ENCODE measurements at regions not wholly inside any gene's neighbourhood (a gene's known extent, or its start where the extent isn't known, plus 50 kb on each side); places are given as distances from the start of the nearest gene placed in this dataset.
A peak's percentile ranks its signal among the peaks of the same experiment; 100 is the strongest.

DNA sequence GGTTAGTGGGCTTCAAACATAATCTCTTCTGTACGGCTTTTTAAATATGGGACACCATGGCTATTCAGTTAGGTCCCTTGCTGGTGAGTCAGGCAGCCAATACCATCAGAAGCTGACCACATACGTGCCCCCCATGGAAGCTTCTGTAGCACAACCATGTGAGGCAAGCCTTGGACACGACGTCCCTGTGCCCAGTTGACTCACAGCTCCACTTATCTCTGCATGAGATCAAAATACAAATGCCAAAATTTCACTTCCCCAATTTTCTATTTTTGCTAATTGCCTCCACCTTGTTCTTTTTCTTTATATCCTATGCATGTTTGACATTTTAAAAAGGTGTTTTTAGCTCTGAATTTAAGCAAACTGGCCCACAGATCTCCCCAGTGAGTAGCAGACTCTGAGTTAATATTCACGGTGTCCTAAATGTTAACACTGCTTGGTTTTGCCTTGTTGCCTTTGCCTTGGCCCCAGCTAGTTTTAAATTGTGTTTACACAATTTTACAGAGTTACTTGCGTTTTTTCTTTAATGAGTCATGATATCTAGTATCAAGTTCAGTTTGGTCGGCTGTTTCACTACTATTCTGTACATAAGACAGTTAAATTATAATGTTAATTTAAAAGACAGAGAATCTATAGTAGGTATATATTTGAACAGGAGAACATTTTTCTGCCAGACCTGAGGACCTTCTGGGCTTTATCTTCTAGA, 77.5 kb downstream of the CDCA7 start:
- H3K27ac ChIP-seq = peak overlapping the region in 1 of 12 donors; percentile 4
- intact Hi-C loops (cut with DNase I) = no loop called here
- H3K4me1 ChIP-seq = peaks cover 0 to 33% (median 12%) of the 10 kb centered on the region in 12 donors
- WGBS, 4 donors = 75 to 83% (median 79%) methylated on average over 7 of the region's 7 CpGs
- no peaks in the 10 kb centered on the region for H3K9me3 ChIP-seq
- no peak for ATAC-seq
- no peak for DNase-seq
- TF ChIP-seq POLR2A (IDR thresholded peaks at IDR 0.05) = no peak
- TF ChIP-seq, protein P1, sequence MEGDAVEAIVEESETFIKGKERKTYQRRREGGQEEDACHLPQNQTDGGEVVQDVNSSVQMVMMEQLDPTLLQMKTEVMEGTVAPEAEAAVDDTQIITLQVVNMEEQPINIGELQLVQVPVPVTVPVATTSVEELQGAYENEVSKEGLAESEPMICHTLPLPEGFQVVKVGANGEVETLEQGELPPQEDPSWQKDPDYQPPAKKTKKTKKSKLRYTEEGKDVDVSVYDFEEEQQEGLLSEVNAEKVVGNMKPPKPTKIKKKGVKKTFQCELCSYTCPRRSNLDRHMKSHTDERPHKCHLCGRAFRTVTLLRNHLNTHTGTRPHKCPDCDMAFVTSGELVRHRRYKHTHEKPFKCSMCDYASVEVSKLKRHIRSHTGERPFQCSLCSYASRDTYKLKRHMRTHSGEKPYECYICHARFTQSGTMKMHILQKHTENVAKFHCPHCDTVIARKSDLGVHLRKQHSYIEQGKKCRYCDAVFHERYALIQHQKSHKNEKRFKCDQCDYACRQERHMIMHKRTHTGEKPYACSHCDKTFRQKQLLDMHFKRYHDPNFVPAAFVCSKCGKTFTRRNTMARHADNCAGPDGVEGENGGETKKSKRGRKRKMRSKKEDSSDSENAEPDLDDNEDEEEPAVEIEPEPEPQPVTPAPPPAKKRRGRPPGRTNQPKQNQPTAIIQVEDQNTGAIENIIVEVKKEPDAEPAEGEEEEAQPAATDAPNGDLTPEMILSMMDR (IDR thresholded peaks at IDR 0.05) = no peak
- H3K36me3 ChIP-seq = no peaks in the 10 kb centered on the region
- no peak overlapping the region for H3K4me3 ChIP-seq
- peaks cover 0 to 6% (median 0%) of the 10 kb centered on the region in 9 donors for H3K27me3 ChIP-seq

DNA sequence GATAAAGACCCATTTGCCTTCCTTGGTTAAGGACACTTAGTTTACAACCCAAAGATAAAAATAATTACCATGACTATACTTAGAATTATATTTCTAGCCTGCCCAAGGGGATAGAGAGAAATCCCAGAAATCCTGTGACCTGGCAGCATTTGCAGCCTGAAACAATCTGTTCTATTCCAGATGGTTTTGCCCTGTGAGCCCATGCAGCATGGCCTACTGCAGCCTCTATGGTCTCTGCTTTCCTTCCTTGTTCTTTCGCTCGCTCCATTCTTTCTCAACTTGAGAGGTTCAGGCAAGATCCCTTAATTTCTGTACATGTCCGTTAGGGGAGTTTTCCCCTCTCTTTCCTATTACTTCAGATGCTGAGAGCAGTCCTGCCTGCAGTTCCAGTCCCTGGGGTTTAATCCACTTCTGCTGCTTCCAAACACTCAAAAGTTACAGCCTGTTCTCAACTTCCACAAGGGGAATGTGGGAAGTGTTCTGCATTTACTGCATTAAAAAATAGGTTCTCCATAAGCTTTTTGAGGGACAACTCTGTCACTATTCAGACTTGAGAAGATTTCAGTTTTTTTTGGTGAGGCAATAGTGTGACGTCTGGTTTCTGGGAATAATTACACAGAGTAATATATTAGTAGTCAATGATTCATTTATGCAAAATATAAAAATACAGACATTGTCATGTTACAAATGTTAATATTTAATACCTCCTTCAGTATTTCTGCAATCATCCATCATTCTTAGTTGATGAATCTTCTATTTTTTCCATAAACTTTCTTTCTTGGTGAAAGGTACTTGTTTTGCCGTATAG, 80.3 kb downstream of the CDCA7 start:
- DNase-seq (no peak), ATAC-seq (peak in 3 of 4 donors; percentile 30 to 65 (median 32))
- peaks cover 0 to 19% (median 0%) of the 10 kb centered on the region in 12 donors for H3K4me1 ChIP-seq
- no peak for TF ChIP-seq POLR2A (IDR thresholded peaks at IDR 0.05)
- TF ChIP-seq, protein P1 (IDR thresholded peaks at IDR 0.05) = no peak
- H3K36me3 ChIP-seq = no peaks in the 10 kb centered on the region
- H3K27ac ChIP-seq = peak overlapping the region in 4 of 12 donors; percentile 17 to 42 (median 30)
- no peak overlapping the region for H3K4me3 ChIP-seq
- intact Hi-C loops (cut with DNase I) = no loop called here
- no peaks in the 10 kb centered on the region for H3K9me3 ChIP-seq
- 63 to 77% (median 68%) methylated on average over 5 of the region's 5 CpGs for WGBS, 4 donors
- peaks cover 0 to 6% (median 0%) of the 10 kb centered on the region in 9 donors for H3K27me3 ChIP-seq

DNA sequence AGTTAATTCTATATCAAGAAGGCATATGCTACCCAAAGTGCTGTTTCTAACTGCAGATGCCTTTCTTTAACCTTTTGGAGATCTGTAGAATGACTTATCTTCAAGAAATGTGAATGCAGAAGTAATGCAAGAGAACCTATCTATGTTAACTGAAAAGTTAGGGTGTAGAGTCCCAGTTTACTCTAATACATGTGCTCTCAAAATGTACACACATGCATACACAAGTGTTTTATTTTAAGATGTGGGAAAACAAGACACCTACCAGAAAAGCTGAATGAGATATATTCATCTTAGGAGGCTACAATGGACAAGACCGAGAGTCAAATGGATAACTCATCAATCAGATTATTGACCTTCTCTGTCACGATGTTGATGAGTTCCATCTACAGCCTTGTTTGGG, 80.9 kb downstream of the CDCA7 start:
- peaks cover 0 to 6% (median 0%) of the 10 kb centered on the region in 9 donors for H3K27me3 ChIP-seq
- TF ChIP-seq POLR2A (IDR thresholded peaks at IDR 0.05) = no peak
- TF ChIP-seq, protein P1 (IDR thresholded peaks at IDR 0.05) = no peak
- no peak overlapping the region for H3K4me3 ChIP-seq
- no peaks in the 10 kb centered on the region for H3K9me3 ChIP-seq
- intact Hi-C loops (cut with DNase I) = no loop called here
- peak overlapping the region in 2 of 12 donors; percentile 17 to 27 for H3K27ac ChIP-seq
- peaks cover 0 to 19% (median 0%) of the 10 kb centered on the region in 12 donors for H3K4me1 ChIP-seq
- DNase-seq (no peak), ATAC-seq (no peak)
- 81 to 88% (median 87%) methylated on average over 2 of the region's 2 CpGs for WGBS, 4 donors
- H3K36me3 ChIP-seq = no peaks in the 10 kb centered on the region

DNA sequence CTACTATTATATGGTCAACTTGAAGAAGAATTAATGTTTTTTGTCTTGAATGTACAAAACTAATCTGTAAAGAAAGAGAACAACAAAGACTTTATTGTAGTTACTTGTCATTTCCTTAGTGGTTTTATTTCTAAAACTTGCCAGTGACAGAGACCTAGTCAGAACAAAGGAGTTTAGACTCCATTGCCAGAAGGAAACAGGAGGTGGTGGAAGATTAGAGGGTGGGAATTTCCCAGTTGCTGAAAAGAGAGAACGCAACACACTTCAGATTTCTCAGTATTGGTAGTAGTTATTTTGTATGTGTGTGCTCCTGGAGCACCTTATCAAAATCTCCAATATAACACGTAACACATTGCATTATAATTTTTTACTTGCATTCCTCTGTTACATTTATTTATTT, 81.4 kb downstream of the CDCA7 start:
- Histone ChIP-seq H3K36me3 (no peaks in the 10 kb centered on the region), H3K4me3 (no peak overlapping the region), H3K27ac (no peak overlapping the region), H3K27me3 (peaks cover 0 to 6% (median 0%) of the 10 kb centered on the region in 9 donors), H3K4me1 (peaks cover 0 to 19% (median 0%) of the 10 kb centered on the region in 12 donors), H3K9me3 (no peaks in the 10 kb centered on the region)
- 61 to 78% (median 66%) methylated on average over 2 of the region's 2 CpGs for WGBS, 4 donors
- DNase-seq = no peak
- TF ChIP-seq, protein P1 (IDR thresholded peaks at IDR 0.05) = no peak
- no peak for TF ChIP-seq POLR2A (IDR thresholded peaks at IDR 0.05)
- no peak for ATAC-seq
- intact Hi-C loops (cut with DNase I) = no loop called here
